Spleen (tissue), 7 donors: ENCODE measurements at regions not wholly inside any gene's neighbourhood (a gene's known extent, or its start where the extent isn't known, plus 50 kb on each side); places are given as distances from the start of the nearest gene placed in this dataset.

Source experiments
- CTCF ChIP-seq, 11 experiments: fragments of 200-600 bp in 7 of 11; fragments of 450-650 bp in 4 of 11; sonication (generic) in 4 of 11; IDR thresholded peaks in 8 of 11; conservative IDR thresholded peaks in 3 of 11; 1 replicate in 7 of 11; 2 replicates in 4 of 11; pipeline versions ENCODE4 v1.4.0 to v1.8.0; 2016 to 2021; ENCODE audit warnings: antibody characterized with exemption in 11 of 11, inconsistent platforms in 4 of 11, mild to moderate bottlenecking in 1 of 11
- POLR2A ChIP-seq, 3 donors: fragments of 450-650 bp; IDR thresholded peaks; one replicate each; pipeline ENCODE4 v1.5.1; 2017; ENCODE audit warnings: antibody characterized with exemption in 3 of 3, mild to moderate bottlenecking in 1 of 3
- donor health status: DM: no; HTN: no; CAD: no; lungs with moderate emphysema.
- donor health status: DM: no; HTN: no; CAD: no.
- donor health status: DM: no; HTN: no; CAD: no.

GRCh38 chr2:236672606-236673005 is 103.0 kb downstream of the ACKR3 start:
- TF ChIP-seq POLR2A (IDR thresholded peaks at IDR 0.05) (no peak), CTCF (IDR thresholded peaks at IDR 0.05 in 8 of 11, conservative IDR thresholded peaks at IDR 0.05 in 3 of 11) (no peak)
